Heart left ventricle (tissue), 13 donors: ENCODE measurements at regions not wholly inside any gene's neighbourhood (a gene's known extent, or its start where the extent isn't known, plus 50 kb on each side); places are given as distances from the start of the nearest gene placed in this dataset.

Source experiments
- CTCF ChIP-seq, 12 donors: fragments of 200-600 bp; sonication (generic) in 4 of 12; IDR thresholded peaks; one replicate each; pipeline versions ENCODE4 v1.5.0 to v1.8.0; 2018 to 2022; ENCODE audit warnings: antibody characterized with exemption in 12 of 12, mild to moderate bottlenecking in 5 of 12
- POLR2A ChIP-seq, 2 donors: fragments of 450-650 bp; IDR thresholded peaks; one replicate each; pipeline ENCODE4 v1.6.1; 2017; ENCODE audit warnings: antibody characterized with exemption in 2 of 2, mild to moderate bottlenecking in 2 of 2, moderate library complexity in 2 of 2
- donor health status: ischemic (EF 13 %, LVEDD 7.1; RV severe dilation, severe dysfunction).
- donor health status: DM: no; HTN: yes; CAD: no.
- donor health status: DM: no; HTN: no; CAD: no.
- donor health status: ischemic (EF 25% LVEDD 6.9; RV normal size, moderate dysfunction).
- donor health status: ischemic (EF 25% LVEDD 5.7; RV mildly dilated, moderate dysfunction).
- donor health status: ischemic (EF 35%, LVEDD 5.7; RV mildly dilated, moderate dysfunction).
- donor health status: nonischemic (EF 11% LVEDD 7.7; RV severe dilation, severe dysfunction).
- donor health status: DM: yes; HTN: yes; CAD: no.
- donor health status: PGD.
- donor health status: ischemic (EF 29% LVEDD 5.4; RV normal size, mild dysfunction).
- donor health status: nonischemic (EF 23%, LVEDD 6.1; RV moderate dilation, normal function).

GRCh38 chr6:148199584-148199983 is 143.1 kb upstream of the SASH1 start:
- TF ChIP-seq POLR2A (IDR thresholded peaks at IDR 0.05) (no peak), CTCF (IDR thresholded peaks at IDR 0.05) (no peak)
